Keratinocyte (primary cell): ENCODE measurements at regions not wholly inside any gene's neighbourhood (a gene's known extent, or its start where the extent isn't known, plus 50 kb on each side); places are given as distances from the start of the nearest gene placed in this dataset.

ENCODE experiments used
- DNase-seq: peaks from one replicate; pipeline ENCODE4 v3.0.0-alpha.2; 2011; ENCODE audit warnings: low read depth, missing footprints, low spot score
- FAIRE-seq: peaks from 2 replicates; lab custom pipeline; 2011; peaks lifted over from hg19 to GRCh38; lab: Jason Lieb, UNC
- H2AFZ ChIP-seq: 2 replicates; pipeline ENCODE4 v1.6.0; 2012; ENCODE audit warnings: low read length, control low read depth, inconsistent platforms; ENCODE audit not compliant: control insufficient read depth
- H3K27ac ChIP-seq: 2 replicates; pipeline ENCODE4 v1.5.1; 2011; ENCODE audit warnings: low read length; ENCODE audit not compliant: control insufficient read depth, insufficient read depth
- H3K27me3 ChIP-seq: 3 replicates; pipeline ENCODE4 v1.6.0; 2011; ENCODE audit warnings: low read length; ENCODE audit not compliant: control insufficient read depth, insufficient read depth; ENCODE audit errors: extremely low read depth
- H3K36me3 ChIP-seq, 2 experiments: 2 replicates in 1 of 2; 3 replicates in 1 of 2; pipeline ENCODE4 v1.5.1; 2011; ENCODE audit warnings: low read length in 2 of 2, mild to moderate bottlenecking in 1 of 2; ENCODE audit not compliant: control insufficient read depth in 2 of 2, insufficient read depth in 2 of 2; ENCODE audit errors: extremely low read depth in 1 of 2
- H3K4me1 ChIP-seq: 3 replicates; pipeline ENCODE4 v1.5.1; 2011; ENCODE audit warnings: low read length; ENCODE audit not compliant: control insufficient read depth, insufficient read depth; ENCODE audit errors: extremely low read depth
- H3K4me2 ChIP-seq: 3 replicates; pipeline ENCODE4 v1.6.0; 2011; ENCODE audit warnings: low read depth, low read length; ENCODE audit not compliant: control insufficient read depth, insufficient read depth; ENCODE audit errors: extremely low read depth
- H3K4me3 ChIP-seq, 3 experiments: fragments of 200-600 bp in 1 of 3; sonication (generic) in 1 of 3; 2 replicates in 2 of 3; 3 replicates in 1 of 3; pipeline ENCODE4 v1.5.1; 2011 to 2016; ENCODE audit warnings: low read length in 3 of 3, mild to moderate bottlenecking in 3 of 3, control low read depth in 2 of 3, inconsistent platforms in 1 of 3, low read depth in 1 of 3, mixed read lengths in 1 of 3, mixed run types in 1 of 3, moderate library complexity in 1 of 3; ENCODE audit not compliant: control insufficient read depth in 2 of 3, insufficient read depth in 2 of 3; ENCODE audit errors: extremely low read depth in 1 of 3
- H3K79me2 ChIP-seq: 2 replicates; pipeline ENCODE4 v1.6.0; 2012; ENCODE audit warnings: low read length; ENCODE audit not compliant: control insufficient read depth, insufficient read depth
- H3K9ac ChIP-seq: 3 replicates; pipeline ENCODE4 v1.6.0; 2011; ENCODE audit warnings: low read length; ENCODE audit not compliant: control insufficient read depth, insufficient read depth; ENCODE audit errors: extremely low read depth
- H3K9me1 ChIP-seq: 3 replicates; pipeline ENCODE4 v1.6.0; 2011; ENCODE audit warnings: low read length; ENCODE audit not compliant: control insufficient read depth, insufficient read depth; ENCODE audit errors: extremely low read depth
- H3K9me3 ChIP-seq: 2 replicates; pipeline ENCODE4 v1.5.1; 2012; ENCODE audit warnings: low read depth, low read length; ENCODE audit not compliant: control insufficient read depth
- H4K20me1 ChIP-seq: 3 replicates; pipeline ENCODE4 v1.6.0; 2011; ENCODE audit warnings: low read length; ENCODE audit not compliant: control insufficient read depth, insufficient read depth; ENCODE audit errors: extremely low read depth
- CTCF ChIP-seq, 3 experiments: IDR thresholded peaks in 1 of 3; conservative IDR thresholded peaks in 1 of 3; optimal IDR thresholded peaks in 1 of 3; 2 replicates in 2 of 3; 3 replicates in 1 of 3; pipeline versions ENCODE3 to v1.5.1; 2011; ENCODE audit warnings: low read length in 3 of 3, mild to moderate bottlenecking in 3 of 3, moderate library complexity in 2 of 3, control low read depth in 1 of 3, inconsistent platforms in 1 of 3; ENCODE audit not compliant: insufficient read depth in 2 of 3; ENCODE audit errors: extremely low read depth in 1 of 3
- EZH2 ChIP-seq: IDR thresholded peaks from one replicate; pipeline ENCODE4 v1.6.1; 2012; ENCODE audit warnings: inconsistent platforms, mild to moderate bottlenecking, low read length, moderate library complexity
- dilution Hi-C: fragments of 300-500 bp; cut with MboI; formaldehyde crosslinking; loops from one replicate; pipeline ENCODE4 v1.7.0; 2020; ENCODE audit warnings: low sequenced_read_pairs; ENCODE audit not compliant: extremely low pct_ligation_motif_present

GRCh38 chr4:156615066-156615531 is 356.5 kb downstream of the PDGFC start:
- no peak for FAIRE-seq
- no peak overlapping the region for H2AFZ ChIP-seq
- no peaks in the 10 kb centered on the region for H4K20me1 ChIP-seq
- no peaks in the 10 kb centered on the region for H3K9me3 ChIP-seq
- no peak for DNase-seq
- no peaks in the 10 kb centered on the region for H3K79me2 ChIP-seq
- TF ChIP-seq EZH2 = no peak
- TF ChIP-seq CTCF (optimal IDR thresholded peaks at IDR 0.05 in 1 of 3, IDR thresholded peaks at IDR 0.05 in 1 of 3, conservative IDR thresholded peaks at IDR 0.05 in 1 of 3; ENCODE audit: extremely low read depth in 1 of 3, insufficient read depth in 2 of 3, low read length in 3 of 3) = no peak
- no peak overlapping the region for H3K27ac ChIP-seq
- no peaks in the 10 kb centered on the region for H3K27me3 ChIP-seq
- dilution Hi-C loops = no loop called here
- H3K4me1 ChIP-seq = no peaks in the 10 kb centered on the region
- no peak overlapping the region for H3K4me2 ChIP-seq
- H3K36me3 ChIP-seq = no peaks in the 10 kb centered on the region
- no peaks in the 10 kb centered on the region for H3K9me1 ChIP-seq
- H3K9ac ChIP-seq = no peak overlapping the region
- no peak overlapping the region for H3K4me3 ChIP-seq

GRCh38 chr4:156614536-156614935 is 357.1 kb downstream of the PDGFC start:
- Histone ChIP-seq H3K79me2 (no peaks in the 10 kb centered on the region), H3K9me1 (no peaks in the 10 kb centered on the region), H3K36me3 (no peaks in the 10 kb centered on the region), H2AFZ (no peak overlapping the region), H3K9ac (no peak overlapping the region), H3K4me2 (no peak overlapping the region), H3K9me3 (no peaks in the 10 kb centered on the region), H3K27ac (no peak overlapping the region), H3K4me1 (no peaks in the 10 kb centered on the region), H3K27me3 (no peaks in the 10 kb centered on the region), H3K4me3 (no peak overlapping the region), H4K20me1 (no peaks in the 10 kb centered on the region)
- no peak for FAIRE-seq
- dilution Hi-C loops = no loop called here
- no peak for DNase-seq
- TF ChIP-seq EZH2 (no peak), CTCF (optimal IDR thresholded peaks at IDR 0.05 in 1 of 3, IDR thresholded peaks at IDR 0.05 in 1 of 3, conservative IDR thresholded peaks at IDR 0.05 in 1 of 3; ENCODE audit: extremely low read depth in 1 of 3, insufficient read depth in 2 of 3, low read length in 3 of 3) (no peak)
